NB4 (cell line): ENCODE measurements at regions not wholly inside any gene's neighbourhood (a gene's known extent, or its start where the extent isn't known, plus 50 kb on each side); places are given as distances from the start of the nearest gene placed in this dataset.

ENCODE experiments used
- MYC ChIP-seq: IDR thresholded peaks from 2 replicates; pipeline ENCODE4 v1.6.1; 2011; ENCODE audit warnings: low read depth, low read length
- POLR2A ChIP-seq: IDR thresholded peaks from 2 replicates; pipeline ENCODE4 v1.6.1; 2011; ENCODE audit warnings: mild to moderate bottlenecking; ENCODE audit not compliant: insufficient read length; ENCODE audit errors: extremely low read depth
- TF ChIP-seq, protein P1 (sequence below): IDR thresholded peaks from one replicate; pipeline ENCODE4 v1.5.1; 2012; ENCODE audit warnings: low read depth, low read length
- TF ChIP-seq, protein P2 (sequence below): IDR thresholded peaks from 2 replicates; pipeline ENCODE4 v1.6.1; 2011; ENCODE audit warnings: low read depth, low read length

DNA sequence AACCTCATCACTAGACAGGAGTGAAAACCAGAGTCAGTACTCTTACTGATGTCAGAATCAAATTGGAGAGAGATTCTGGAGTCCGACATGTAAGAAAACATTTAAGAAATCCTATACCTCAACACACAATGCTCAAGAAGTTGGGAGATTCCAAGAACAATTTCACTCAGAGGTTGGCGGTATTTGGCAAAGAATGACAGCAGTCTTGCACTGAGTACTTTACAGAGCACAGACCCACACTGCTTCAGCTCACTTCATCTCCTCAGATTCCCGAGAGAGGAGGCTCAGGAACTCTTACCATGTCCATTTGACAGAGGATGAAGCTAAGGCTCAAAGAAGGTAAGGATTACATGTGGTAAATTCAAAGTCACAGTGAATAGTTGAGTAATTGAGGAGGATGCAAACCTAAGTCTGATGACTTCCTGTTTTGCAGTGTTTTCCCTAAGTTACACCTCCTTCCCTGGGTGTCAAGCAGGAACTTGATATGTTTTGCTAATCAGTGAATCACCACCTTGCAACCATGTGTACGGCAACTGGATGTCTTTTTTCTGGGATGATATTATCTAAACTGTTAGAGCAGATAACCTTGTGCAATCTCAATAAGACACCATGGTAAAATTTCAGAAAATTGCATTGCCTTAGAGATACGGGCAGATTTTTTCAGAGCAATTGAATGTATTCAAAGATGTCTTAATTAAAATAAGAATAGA lies 61.3 kb upstream of the MME start:
- TF ChIP-seq, protein P1, sequence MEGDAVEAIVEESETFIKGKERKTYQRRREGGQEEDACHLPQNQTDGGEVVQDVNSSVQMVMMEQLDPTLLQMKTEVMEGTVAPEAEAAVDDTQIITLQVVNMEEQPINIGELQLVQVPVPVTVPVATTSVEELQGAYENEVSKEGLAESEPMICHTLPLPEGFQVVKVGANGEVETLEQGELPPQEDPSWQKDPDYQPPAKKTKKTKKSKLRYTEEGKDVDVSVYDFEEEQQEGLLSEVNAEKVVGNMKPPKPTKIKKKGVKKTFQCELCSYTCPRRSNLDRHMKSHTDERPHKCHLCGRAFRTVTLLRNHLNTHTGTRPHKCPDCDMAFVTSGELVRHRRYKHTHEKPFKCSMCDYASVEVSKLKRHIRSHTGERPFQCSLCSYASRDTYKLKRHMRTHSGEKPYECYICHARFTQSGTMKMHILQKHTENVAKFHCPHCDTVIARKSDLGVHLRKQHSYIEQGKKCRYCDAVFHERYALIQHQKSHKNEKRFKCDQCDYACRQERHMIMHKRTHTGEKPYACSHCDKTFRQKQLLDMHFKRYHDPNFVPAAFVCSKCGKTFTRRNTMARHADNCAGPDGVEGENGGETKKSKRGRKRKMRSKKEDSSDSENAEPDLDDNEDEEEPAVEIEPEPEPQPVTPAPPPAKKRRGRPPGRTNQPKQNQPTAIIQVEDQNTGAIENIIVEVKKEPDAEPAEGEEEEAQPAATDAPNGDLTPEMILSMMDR: no peak
- TF ChIP-seq POLR2A (no peak), MYC (no peak; the same call in 1 of the 2 replicates)
- TF ChIP-seq, protein P2, sequence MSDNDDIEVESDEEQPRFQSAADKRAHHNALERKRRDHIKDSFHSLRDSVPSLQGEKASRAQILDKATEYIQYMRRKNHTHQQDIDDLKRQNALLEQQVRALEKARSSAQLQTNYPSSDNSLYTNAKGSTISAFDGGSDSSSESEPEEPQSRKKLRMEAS: 0 out of 2 replicates have a peak, but pooled peaks have one; percentile 32
